ENCODE measurements at regions not wholly inside any gene's neighbourhood (a gene's known extent, or its start where the extent isn't known, plus 50 kb on each side); places are given as distances from the start of the nearest gene placed in this dataset.

DNA sequence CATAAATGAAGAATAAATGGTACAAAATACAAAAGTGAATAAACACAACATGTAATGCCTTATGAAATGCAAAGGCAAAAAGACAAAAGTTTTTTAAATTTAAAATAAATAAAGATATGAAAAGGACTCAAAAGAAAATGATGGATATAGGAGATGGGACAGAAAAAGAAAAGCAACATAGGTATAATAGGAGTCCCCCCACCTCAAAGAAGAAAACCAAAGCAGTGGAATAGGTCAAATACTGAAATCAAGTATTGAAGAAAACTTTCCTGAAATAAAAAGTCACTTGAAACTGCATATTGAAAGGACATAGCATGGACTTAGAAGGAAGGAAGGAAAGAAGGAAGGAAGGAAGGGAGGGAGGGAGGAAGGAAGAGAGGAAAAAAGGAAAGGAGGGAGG lies 110.0 kb upstream of the FAM204A start:
- TF ChIP-seq, protein P1, sequence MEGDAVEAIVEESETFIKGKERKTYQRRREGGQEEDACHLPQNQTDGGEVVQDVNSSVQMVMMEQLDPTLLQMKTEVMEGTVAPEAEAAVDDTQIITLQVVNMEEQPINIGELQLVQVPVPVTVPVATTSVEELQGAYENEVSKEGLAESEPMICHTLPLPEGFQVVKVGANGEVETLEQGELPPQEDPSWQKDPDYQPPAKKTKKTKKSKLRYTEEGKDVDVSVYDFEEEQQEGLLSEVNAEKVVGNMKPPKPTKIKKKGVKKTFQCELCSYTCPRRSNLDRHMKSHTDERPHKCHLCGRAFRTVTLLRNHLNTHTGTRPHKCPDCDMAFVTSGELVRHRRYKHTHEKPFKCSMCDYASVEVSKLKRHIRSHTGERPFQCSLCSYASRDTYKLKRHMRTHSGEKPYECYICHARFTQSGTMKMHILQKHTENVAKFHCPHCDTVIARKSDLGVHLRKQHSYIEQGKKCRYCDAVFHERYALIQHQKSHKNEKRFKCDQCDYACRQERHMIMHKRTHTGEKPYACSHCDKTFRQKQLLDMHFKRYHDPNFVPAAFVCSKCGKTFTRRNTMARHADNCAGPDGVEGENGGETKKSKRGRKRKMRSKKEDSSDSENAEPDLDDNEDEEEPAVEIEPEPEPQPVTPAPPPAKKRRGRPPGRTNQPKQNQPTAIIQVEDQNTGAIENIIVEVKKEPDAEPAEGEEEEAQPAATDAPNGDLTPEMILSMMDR (conservative IDR thresholded peaks at IDR 0.05; ENCODE audit: low read depth, low read length) = no peak
- no peak overlapping the region for H3K4me3 ChIP-seq (ENCODE audit: low read depth, low read length)

DNA sequence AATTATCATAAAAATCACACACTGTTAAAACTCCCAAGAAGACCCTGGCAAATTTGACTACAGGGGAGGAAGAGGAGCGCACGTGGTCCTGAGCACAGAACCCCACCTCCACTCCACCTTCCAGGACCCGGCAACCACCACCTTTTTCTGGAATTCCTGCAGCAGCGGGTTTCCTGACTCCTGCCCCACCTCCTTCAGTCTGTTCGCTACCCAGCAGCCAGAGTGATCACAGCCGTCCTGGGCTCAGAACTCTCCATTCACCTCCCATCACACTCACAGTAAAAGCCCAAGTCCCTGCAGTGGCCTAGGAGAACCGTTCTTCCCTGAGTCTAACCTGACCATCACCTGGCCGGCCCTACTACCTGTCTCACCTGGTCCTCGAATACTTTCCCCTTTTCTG lies 107.4 kb upstream of the FAM204A start:
- no peak overlapping the region for H3K4me3 ChIP-seq (ENCODE audit: low read depth, low read length)
- no peak for DNase-seq (ENCODE audit: low read depth)
- TF ChIP-seq, protein P1 (conservative IDR thresholded peaks at IDR 0.05; ENCODE audit: low read depth, low read length) = no peak

More for the DNA sequence above, 110.0 kb upstream of the FAM204A start:
- no peak for DNase-seq (ENCODE audit: low read depth)

DNA sequence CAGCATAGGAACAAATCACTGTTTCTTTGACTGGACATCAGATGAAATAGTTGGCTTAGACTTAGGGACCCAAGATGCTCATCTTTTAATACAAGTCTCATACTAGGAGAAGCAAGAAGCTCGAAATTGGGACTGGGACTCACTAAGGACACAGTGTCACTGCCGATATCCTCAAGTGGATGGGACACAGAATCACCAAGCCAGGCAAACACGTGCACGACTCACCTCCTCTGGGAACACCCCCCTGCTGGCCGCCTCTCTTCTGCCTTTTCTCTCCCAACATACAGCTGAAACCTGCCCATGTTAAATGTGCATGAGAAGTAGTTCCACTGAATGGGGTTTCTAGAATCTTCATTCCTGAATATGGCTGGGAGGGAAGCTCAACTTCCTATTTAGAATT lies 106.6 kb upstream of the FAM204A start:
- no peak overlapping the region for H3K4me3 ChIP-seq (ENCODE audit: low read depth, low read length)
- DNase-seq (ENCODE audit: low read depth) = no peak
- TF ChIP-seq, protein P1 (conservative IDR thresholded peaks at IDR 0.05; ENCODE audit: low read depth, low read length) = no peak

DNA sequence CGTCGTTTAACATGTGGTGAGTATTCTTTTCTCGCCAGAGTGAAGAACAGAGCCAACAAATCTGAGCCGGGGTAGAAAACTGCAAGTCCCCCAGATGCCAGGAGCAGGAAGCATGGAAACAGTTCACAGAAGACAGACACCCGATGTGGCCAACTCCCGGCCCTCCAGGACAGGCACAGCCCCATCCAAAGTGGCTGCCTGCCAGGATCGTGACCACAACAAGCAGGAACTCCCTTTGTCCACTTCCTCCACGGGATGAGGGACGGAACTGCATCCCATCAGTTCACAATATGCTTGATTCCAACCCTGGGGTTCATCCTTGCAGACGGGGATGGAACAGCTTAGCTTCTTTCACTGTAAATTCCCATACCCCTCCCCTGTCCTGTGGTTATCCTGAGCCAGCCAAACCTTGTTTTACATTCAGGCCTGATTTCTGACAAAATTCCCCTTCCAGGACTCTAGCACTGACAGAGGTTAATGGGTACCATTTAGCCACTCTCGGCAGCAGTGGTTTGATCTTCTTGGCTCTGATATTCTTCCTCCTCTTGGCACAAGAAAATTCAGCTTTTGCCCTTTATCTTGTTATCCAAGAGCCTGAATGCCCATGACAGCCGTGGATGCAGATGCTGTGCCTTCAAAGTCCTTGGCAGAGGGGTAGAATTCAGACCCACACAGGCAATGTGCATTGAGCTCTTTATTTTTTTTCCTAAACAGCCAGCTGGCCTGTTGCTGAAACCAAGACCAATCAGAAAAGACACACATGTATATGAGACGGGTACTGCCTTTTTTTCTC lies 105.5 kb upstream of the FAM204A start:
- H3K4me3 ChIP-seq (ENCODE audit: low read depth, low read length) = no peak overlapping the region
- TF ChIP-seq, protein P1 (conservative IDR thresholded peaks at IDR 0.05; ENCODE audit: low read depth, low read length) = no peak
- no peak for DNase-seq (ENCODE audit: low read depth)

DNA sequence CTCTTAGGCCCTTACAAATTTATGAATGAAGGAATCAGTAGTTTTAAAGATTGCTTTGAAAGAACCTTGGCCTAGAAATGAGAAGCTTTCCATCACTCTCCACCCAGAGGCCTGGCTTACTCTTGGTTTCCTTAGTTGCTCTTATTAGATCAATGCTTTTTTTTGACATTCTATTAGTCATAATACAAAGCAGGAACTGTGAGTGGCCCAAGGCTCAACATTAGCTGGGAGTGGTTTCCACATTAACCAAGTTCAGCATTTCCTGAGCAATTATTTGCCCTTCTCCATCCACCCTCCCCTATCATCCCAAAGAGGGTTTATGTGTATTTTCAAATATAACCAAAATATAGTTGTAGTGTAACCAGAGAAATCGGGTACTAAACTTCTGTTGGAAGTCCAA lies 103.4 kb upstream of the FAM204A start:
- no peak for DNase-seq (ENCODE audit: low read depth)
- no peak overlapping the region for H3K4me3 ChIP-seq (ENCODE audit: low read depth, low read length)
- TF ChIP-seq, protein P1 (conservative IDR thresholded peaks at IDR 0.05; ENCODE audit: low read depth, low read length) = no peak

DNA sequence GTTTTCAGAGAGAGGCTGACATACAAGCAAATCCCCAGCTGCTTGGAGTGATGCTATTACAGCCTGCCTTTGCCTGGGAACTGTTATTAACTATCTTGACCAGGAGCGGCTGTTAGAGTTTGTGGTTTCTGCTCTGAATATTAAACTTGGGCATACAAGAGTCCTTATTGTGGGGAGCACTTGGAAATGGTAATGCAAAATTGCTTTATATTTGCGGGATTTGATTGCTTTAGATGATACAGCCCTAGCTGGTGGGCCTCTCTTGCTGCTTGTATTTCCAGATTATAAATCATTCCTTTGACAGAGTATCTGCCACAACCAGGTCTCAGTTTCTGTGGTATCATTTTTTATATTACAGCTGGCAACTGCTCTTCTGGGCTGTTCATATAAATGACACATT lies 101.9 kb upstream of the FAM204A start:
- DNase-seq (ENCODE audit: low read depth) = no peak
- TF ChIP-seq, protein P1 (conservative IDR thresholded peaks at IDR 0.05; ENCODE audit: low read depth, low read length) = no peak
- no peak overlapping the region for H3K4me3 ChIP-seq (ENCODE audit: low read depth, low read length)

DNA sequence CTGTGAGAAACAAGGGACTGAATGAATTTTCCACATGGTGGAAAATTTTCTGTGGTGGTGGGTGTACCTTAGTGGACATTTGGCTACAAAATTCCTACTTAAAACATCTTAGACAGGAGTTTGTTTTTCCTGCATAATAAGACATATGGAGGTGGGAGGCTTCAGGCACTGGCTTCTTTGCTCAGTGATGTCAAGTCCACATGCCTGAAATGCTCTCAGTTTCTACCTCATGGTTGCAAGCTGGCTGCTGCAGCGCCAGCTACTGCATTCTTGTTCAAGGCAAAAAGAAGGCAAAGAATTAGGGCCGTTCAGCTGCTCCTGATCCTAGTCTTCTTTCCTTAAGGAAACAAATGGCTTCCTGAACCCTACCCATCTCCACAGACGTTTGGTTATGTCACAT lies 99.9 kb upstream of the FAM204A start:
- no peak for DNase-seq (ENCODE audit: low read depth)
- TF ChIP-seq, protein P1 (conservative IDR thresholded peaks at IDR 0.05; ENCODE audit: low read depth, low read length) = no peak
- no peak overlapping the region for H3K4me3 ChIP-seq (ENCODE audit: low read depth, low read length)
